A549 (cell line): ENCODE measurements at regions not wholly inside any gene's neighbourhood (a gene's known extent, or its start where the extent isn't known, plus 50 kb on each side); places are given as distances from the start of the nearest gene placed in this dataset.
"Not testable (repeated sequence)": the region's sequence is repeated elsewhere in the genome, so short reads cannot be mapped to it uniquely, and the experiment has no call there.

Experiments used
- CTCF ChIP-seq: fragments of >200 bp; sonication (Bioruptor Twin); formaldehyde crosslinking; IDR thresholded peaks from 3 replicates; pipeline ENCODE4 v1.5.1; 2016
- EP300 ChIP-seq, 2 experiments: fragments of >200 bp; sonication (Bioruptor Twin); formaldehyde crosslinking; IDR thresholded peaks; 2 replicates in 1 of 2; 3 replicates in 1 of 2; pipeline ENCODE4 v1.6.1; 2016 to 2017
- ESRRA ChIP-seq: fragments of 150-350 bp; IDR thresholded peaks from 2 replicates; pipeline ENCODE4 v1.6.1; 2014; ENCODE audit warnings: mild to moderate bottlenecking, low read length, borderline replicate concordance
- HMGXB4 ChIP-seq: fragments of 250-450 bp; sonication (Bioruptor Pico); IDR thresholded peaks from 2 replicates; pipeline ENCODE4 v1.5.0; 2021; ENCODE audit warnings: mild to moderate bottlenecking, moderate library complexity, borderline replicate concordance
- MAX ChIP-seq: IDR thresholded peaks from 2 replicates; pipeline ENCODE4 v1.6.1; 2012
- POLR2A ChIP-seq: IDR thresholded peaks from 2 replicates; pipeline ENCODE4 v1.6.1; 2012; ENCODE audit warnings: mild to moderate bottlenecking, low read length

GRCh38 chr3:159409711-159410110 is 578.9 kb upstream of the IL12A start:
- not testable (repeated sequence) for TF ChIP-seq MAX; POLR2A; CTCF; EP300 (IDR thresholded peaks at IDR 0.05); ESRRA; HMGXB4 (CRISPR knock-in tag)
